ENCODE measurements at regions not wholly inside any gene's neighbourhood (a gene's known extent, or its start where the extent isn't known, plus 50 kb on each side); places are given as distances from the start of the nearest gene placed in this dataset.

DNA sequence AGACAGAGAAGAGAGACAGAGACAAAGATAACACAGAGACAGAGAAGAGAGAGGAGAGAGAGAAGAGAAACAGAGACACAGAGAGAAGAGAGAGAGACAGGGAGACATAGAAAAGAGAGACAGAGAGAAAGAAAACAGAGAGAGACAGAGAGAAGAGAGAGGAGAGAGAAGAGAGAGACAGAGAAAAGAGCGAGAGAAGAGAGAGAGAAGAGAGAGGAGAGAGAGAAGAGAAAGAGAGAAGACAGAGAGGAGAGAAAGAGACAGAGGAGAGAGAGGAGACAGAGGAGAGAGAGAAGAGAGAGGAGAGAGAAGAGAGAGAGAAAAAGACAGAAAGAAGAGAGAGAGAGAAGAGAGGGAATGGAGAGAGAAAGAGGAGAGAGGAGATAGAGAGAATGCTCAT, 601.1 kb upstream of the PRKX start:
- POLR2A ChIA-PET, result no interaction called here
- CTCF ChIA-PET, result no interaction called here
- no peak overlapping the region for H3K4me2 ChIP-seq
- H3K9me3 ChIP-seq, result no peaks in the 10 kb centered on the region
- 21% methylated on average over 1 of the region's 1 CpG for WGBS (ENCODE audit: missing lambda C conversion rate)
- TF ChIP-seq, protein P1, sequence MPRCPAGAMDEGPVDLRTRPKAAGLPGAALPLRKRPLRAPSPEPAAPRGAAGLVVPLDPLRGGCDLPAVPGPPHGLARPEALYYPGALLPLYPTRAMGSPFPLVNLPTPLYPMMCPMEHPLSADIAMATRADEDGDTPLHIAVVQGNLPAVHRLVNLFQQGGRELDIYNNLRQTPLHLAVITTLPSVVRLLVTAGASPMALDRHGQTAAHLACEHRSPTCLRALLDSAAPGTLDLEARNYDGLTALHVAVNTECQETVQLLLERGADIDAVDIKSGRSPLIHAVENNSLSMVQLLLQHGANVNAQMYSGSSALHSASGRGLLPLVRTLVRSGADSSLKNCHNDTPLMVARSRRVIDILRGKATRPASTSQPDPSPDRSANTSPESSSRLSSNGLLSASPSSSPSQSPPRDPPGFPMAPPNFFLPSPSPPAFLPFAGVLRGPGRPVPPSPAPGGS (IDR thresholded peaks at IDR 0.05), result no peak
- TF ChIP-seq CTCF (IDR thresholded peaks at IDR 0.05), result no peak
- TF ChIP-seq USF2 (IDR thresholded peaks at IDR 0.05), result no peak
- TF ChIP-seq, protein P2, sequence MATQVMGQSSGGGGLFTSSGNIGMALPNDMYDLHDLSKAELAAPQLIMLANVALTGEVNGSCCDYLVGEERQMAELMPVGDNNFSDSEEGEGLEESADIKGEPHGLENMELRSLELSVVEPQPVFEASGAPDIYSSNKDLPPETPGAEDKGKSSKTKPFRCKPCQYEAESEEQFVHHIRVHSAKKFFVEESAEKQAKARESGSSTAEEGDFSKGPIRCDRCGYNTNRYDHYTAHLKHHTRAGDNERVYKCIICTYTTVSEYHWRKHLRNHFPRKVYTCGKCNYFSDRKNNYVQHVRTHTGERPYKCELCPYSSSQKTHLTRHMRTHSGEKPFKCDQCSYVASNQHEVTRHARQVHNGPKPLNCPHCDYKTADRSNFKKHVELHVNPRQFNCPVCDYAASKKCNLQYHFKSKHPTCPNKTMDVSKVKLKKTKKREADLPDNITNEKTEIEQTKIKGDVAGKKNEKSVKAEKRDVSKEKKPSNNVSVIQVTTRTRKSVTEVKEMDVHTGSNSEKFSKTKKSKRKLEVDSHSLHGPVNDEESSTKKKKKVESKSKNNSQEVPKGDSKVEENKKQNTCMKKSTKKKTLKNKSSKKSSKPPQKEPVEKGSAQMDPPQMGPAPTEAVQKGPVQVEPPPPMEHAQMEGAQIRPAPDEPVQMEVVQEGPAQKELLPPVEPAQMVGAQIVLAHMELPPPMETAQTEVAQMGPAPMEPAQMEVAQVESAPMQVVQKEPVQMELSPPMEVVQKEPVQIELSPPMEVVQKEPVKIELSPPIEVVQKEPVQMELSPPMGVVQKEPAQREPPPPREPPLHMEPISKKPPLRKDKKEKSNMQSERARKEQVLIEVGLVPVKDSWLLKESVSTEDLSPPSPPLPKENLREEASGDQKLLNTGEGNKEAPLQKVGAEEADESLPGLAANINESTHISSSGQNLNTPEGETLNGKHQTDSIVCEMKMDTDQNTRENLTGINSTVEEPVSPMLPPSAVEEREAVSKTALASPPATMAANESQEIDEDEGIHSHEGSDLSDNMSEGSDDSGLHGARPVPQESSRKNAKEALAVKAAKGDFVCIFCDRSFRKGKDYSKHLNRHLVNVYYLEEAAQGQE (IDR thresholded peaks at IDR 0.05), result no peak
- TF ChIP-seq SMC3 (IDR thresholded peaks at IDR 0.05), result no peak
- TF ChIP-seq RFX5 (IDR thresholded peaks at IDR 0.05), result no peak
- TF ChIP-seq NFE2L2 (conservative IDR thresholded peaks at IDR 0.05; ENCODE audit: low read length), result no peak
- TF ChIP-seq NR3C1 (IDR thresholded peaks at IDR 0.05), result no peak
- TF ChIP-seq TP53 (CRISPR knock-in tag; IDR thresholded peaks at IDR 0.05), result no peak
- no peak for TF ChIP-seq FOXS1 (CRISPR knock-in tag; IDR thresholded peaks at IDR 0.05)
- TF ChIP-seq CBX2 (IDR thresholded peaks at IDR 0.05; ENCODE audit: borderline replicate concordance, low read depth), result no peak
- no peak for TF ChIP-seq HOXA7 (CRISPR knock-in tag; IDR thresholded peaks at IDR 0.05)
- no peak for TF ChIP-seq KDM5A (IDR thresholded peaks at IDR 0.05)
- no peak for TF ChIP-seq NPAS2 (CRISPR knock-in tag; IDR thresholded peaks at IDR 0.05; ENCODE audit: borderline replicate concordance)
- TF ChIP-seq GATA3 (IDR thresholded peaks at IDR 0.05; ENCODE audit: borderline replicate concordance), result no peak
- TF ChIP-seq POLR2AphosphoS2 (conservative IDR thresholded peaks at IDR 0.05; ENCODE audit: low read length), result no peak
- no peak for TF ChIP-seq RCOR1 (IDR thresholded peaks at IDR 0.05; ENCODE audit: low read depth, low read length)
- no peak for TF ChIP-seq CHD2 (IDR thresholded peaks at IDR 0.05; ENCODE audit: low read length, partially characterized antibody)
- DNase-seq (ENCODE audit: low read depth in 1 of 2, low spot score in 1 of 2) (no peak), ATAC-seq (no peak), FAIRE-seq (no peak)
- H3K4me1 ChIP-seq, result no peaks in the 10 kb centered on the region
- H3K27ac ChIP-seq, result no peak overlapping the region
- H3K4me3 ChIP-seq, result no peak overlapping the region

- WGBS (ENCODE audit: missing lambda C conversion rate), result 3% methylated on average over 4 of the region's 4 CpGs
- H3K27ac ChIP-seq, result no peak overlapping the region
- CTCF ChIA-PET, result no interaction called here
- peak in 1 of 2 experiments; percentile 14 for DNase-seq (ENCODE audit: low read depth in 1 of 2, low spot score in 1 of 2)
- no peaks in the 10 kb centered on the region for H3K9me3 ChIP-seq
- no peak for TF ChIP-seq ZSCAN20 (CRISPR knock-in tag; IDR thresholded peaks at IDR 0.05)
- no peak for TF ChIP-seq FOXS1 (CRISPR knock-in tag; IDR thresholded peaks at IDR 0.05)
- no peak for TF ChIP-seq FOSB (CRISPR knock-in tag; IDR thresholded peaks at IDR 0.05)
- no peak for TF ChIP-seq EP300 (IDR thresholded peaks at IDR 0.05)
- TF ChIP-seq EHMT2 (IDR thresholded peaks at IDR 0.05; ENCODE audit: low read depth), result no peak
- TF ChIP-seq USF2 (IDR thresholded peaks at IDR 0.05), result no peak
- TF ChIP-seq KDM5A (IDR thresholded peaks at IDR 0.05), result no peak
- no peak for TF ChIP-seq SMC3 (IDR thresholded peaks at IDR 0.05)
- no peak for TF ChIP-seq JUN (IDR thresholded peaks at IDR 0.05)
- no peak for TF ChIP-seq PHF8 (IDR thresholded peaks at IDR 0.05; ENCODE audit: borderline replicate concordance, low read depth)
- TF ChIP-seq EHF (CRISPR knock-in tag; IDR thresholded peaks at IDR 0.05), result no peak
- TF ChIP-seq, protein P2 (IDR thresholded peaks at IDR 0.05), result no peak
- no peak for TF ChIP-seq JUNB (IDR thresholded peaks at IDR 0.05)
- no peak for FAIRE-seq
- no peaks in the 10 kb centered on the region for H3K4me1 ChIP-seq
- H3K4me2 ChIP-seq, result no peak overlapping the region
- no peak for ATAC-seq
- POLR2A ChIA-PET, result no interaction called here
- no peak overlapping the region for H3K4me3 ChIP-seq
Measured at GRCh38 chrX:4277122-4277521, 563.7 kb upstream of the PRKX start.

All from A549 (cell line).